Panc1 (cell line): ENCODE measurements at regions not wholly inside any gene's neighbourhood (a gene's known extent, or its start where the extent isn't known, plus 50 kb on each side); places are given as distances from the start of the nearest gene placed in this dataset.
"Not testable (repeated sequence)": the region's sequence is repeated elsewhere in the genome, so short reads cannot be mapped to it uniquely, and the experiment has no call there.

ENCODE experiments used
- ATAC-seq: fragments of 200-7000 bp; cut with Tn5 transposase; 2 replicates; pipeline ENCODE4 v1.9.1; 2020; ENCODE audit warnings: mild to moderate bottlenecking, moderate library complexity
- BruUV-seq: library from RNA; stranded (reverse); fragments of 400-500 nt; replicated peaks from 2 replicates; lab custom pipeline; 2021; lab: Mats Ljungman, UMichigan
- CTCF ChIA-PET: fragments of 300-600 bp; sonication (Branson Sonifier 250); formaldehyde crosslinking; loops from one replicate; lab custom pipeline; 2022; ENCODE audit warnings: antibody characterized with exemption; lab: Charles Lee
- POLR2A ChIA-PET: fragments of 300-600 bp; sonication (Branson Sonifier 250); formaldehyde crosslinking; loops from one replicate; lab custom pipeline; 2022; ENCODE audit warnings: antibody characterized with exemption; lab: Charles Lee
- DNase-seq: peaks from one replicate; pipeline ENCODE4 v3.0.0-alpha.2; 2010; ENCODE audit warnings: low read depth, low spot score
- H3K27ac ChIP-seq: 2 replicates; pipeline ENCODE4 v1.5.1; 2011; ENCODE audit warnings: mild to moderate bottlenecking, low read length, inconsistent platforms
- H3K27me3 ChIP-seq: fragments of 200-500 bp; sonication (Bioruptor generic); 2 replicates; pipeline ENCODE4 v1.6.0; 2014; ENCODE audit warnings: low read length, inconsistent platforms; ENCODE audit not compliant: control insufficient read depth, insufficient read depth
- H3K36me3 ChIP-seq: fragments of 200-500 bp; sonication (Bioruptor generic); 2 replicates; pipeline ENCODE4 v1.5.1; 2014; ENCODE audit warnings: inconsistent platforms, mild to moderate bottlenecking, low read length, moderate library complexity; ENCODE audit not compliant: control insufficient read depth, insufficient read depth
- H3K4me1 ChIP-seq: 2 replicates; pipeline ENCODE4 v1.5.1; 2011; ENCODE audit warnings: inconsistent platforms, mild to moderate bottlenecking, low read length, moderate library complexity; ENCODE audit not compliant: control insufficient read depth, insufficient read depth
- H3K4me3 ChIP-seq, 2 experiments: 2 replicates each; pipeline ENCODE4 v1.5.1; 2011 to 2012; ENCODE audit warnings: low read depth in 2 of 2, low read length in 2 of 2, mild to moderate bottlenecking in 2 of 2, inconsistent platforms in 1 of 2, moderate library complexity in 1 of 2
- H3K9me3 ChIP-seq: fragments of 200-500 bp; sonication (Bioruptor generic); 2 replicates; pipeline ENCODE4 v1.5.1; 2014; ENCODE audit warnings: low read depth, mild to moderate bottlenecking, inconsistent platforms, low read length, moderate library complexity; ENCODE audit not compliant: control insufficient read depth, insufficient read depth
- CTCF ChIP-seq: fragments of 450-650 bp; IDR thresholded peaks from 2 replicates; pipeline ENCODE4 v1.5.1; 2017; ENCODE audit warnings: mild to moderate bottlenecking
- POLR2AphosphoS5 ChIP-seq: IDR thresholded peaks from 2 replicates; pipeline ENCODE4 v1.6.1; 2012; ENCODE audit warnings: mild to moderate bottlenecking, low read depth, low read length, moderate library complexity
- REST ChIP-seq, 2 experiments: IDR thresholded peaks; 2 replicates each; pipeline ENCODE4 v1.6.1; 2011 to 2012; ENCODE audit warnings: low read depth in 2 of 2, control low read depth in 1 of 2, low read length in 1 of 2, mild to moderate bottlenecking in 1 of 2, moderate library complexity in 1 of 2; ENCODE audit not compliant: insufficient read depth in 1 of 2
- SIN3A ChIP-seq: IDR thresholded peaks from 2 replicates; pipeline ENCODE4 v1.6.1; 2012; ENCODE audit warnings: low read depth, mild to moderate bottlenecking, low read length, moderate library complexity, borderline replicate concordance; ENCODE audit not compliant: insufficient read depth
- TCF7L2 ChIP-seq: IDR thresholded peaks from 2 replicates; pipeline ENCODE4 v1.6.1; 2011; ENCODE audit warnings: mild to moderate bottlenecking, low read depth, low read length, inconsistent platforms
- in situ Hi-C: cut with HindIII; loops from 2 replicates; pipeline ENCODE4 v1.10.0; 2016; ENCODE audit warnings: low sequenced_read_pairs, low pct_unique_long_range_greater_than_20kb
- intact Hi-C: fragments of 100-400 bp; cut with micrococcal nuclease; formaldehyde crosslinking; loops from one replicate; pipeline ENCODE4 v1.10.0; 2022; ENCODE audit not compliant: unreplicated experiment

GRCh38 chr6:140001821-140002341, 627.4 kb upstream of the CITED2 start:
- H3K9me3 ChIP-seq = no peaks in the 10 kb centered on the region
- H3K4me3 ChIP-seq = no peak overlapping the region
- no peak for TF ChIP-seq POLR2AphosphoS5
- no peak for TF ChIP-seq CTCF
- no peak for TF ChIP-seq SIN3A
- TF ChIP-seq TCF7L2 = no peak
- TF ChIP-seq REST (IDR thresholded peaks at IDR 0.05; ENCODE audit: insufficient read depth in 1 of 2, low read depth in 2 of 2, low read length in 1 of 2) = no peak
- no TSS peak for BruUV-seq
- ChIA-PET CTCF (no interaction called here), POLR2A (no interaction called here)
- H3K4me1 ChIP-seq = no peaks in the 10 kb centered on the region
- H3K27me3 ChIP-seq = no peaks in the 10 kb centered on the region
- no peak overlapping the region for H3K27ac ChIP-seq
- H3K36me3 ChIP-seq = no peaks in the 10 kb centered on the region; the same call in 1 of the 2 replicates
- ATAC-seq (no peak), DNase-seq (no peak)
- intact Hi-C loops (no loop called here), in situ Hi-C loops (no loop called here)

GRCh38 chr6:140001005-140001404, 626.6 kb upstream of the CITED2 start:
- POLR2A ChIA-PET = no interaction called here
- no peak for ATAC-seq
- H3K4me3 ChIP-seq = no peak overlapping the region
- H3K9me3 ChIP-seq = no peaks in the 10 kb centered on the region
- in situ Hi-C loops = no loop called here
- H3K4me1 ChIP-seq = no peaks in the 10 kb centered on the region
- H3K27me3 ChIP-seq = no peaks in the 10 kb centered on the region
- CTCF ChIA-PET = no interaction called here
- H3K27ac ChIP-seq = no peak overlapping the region
- no peak for DNase-seq
- TF ChIP-seq REST (IDR thresholded peaks at IDR 0.05; ENCODE audit: insufficient read depth in 1 of 2, low read depth in 2 of 2, low read length in 1 of 2) (no peak), CTCF (no peak), SIN3A (no peak), POLR2AphosphoS5 (no peak), TCF7L2 (no peak)
- intact Hi-C loops = no loop called here
- BruUV-seq = no TSS peak
- H3K36me3 ChIP-seq = no peaks in the 10 kb centered on the region; the same call in 1 of the 2 replicates

- in situ Hi-C loops, BruUV-seq: not testable (repeated sequence)
Observed at GRCh38 chr6:139999661-140000060, 625.2 kb upstream of the CITED2 start.

GRCh38 chr6:139998478-139998877, 624.0 kb upstream of the CITED2 start:
- H3K36me3 ChIP-seq, H3K9me3 ChIP-seq, H3K27me3 ChIP-seq, in situ Hi-C loops, CTCF ChIA-PET, H3K4me1 ChIP-seq, DNase-seq, ATAC-seq, POLR2A ChIA-PET, BruUV-seq, H3K4me3 ChIP-seq, intact Hi-C loops: not testable (repeated sequence)
- peak overlapping the region; percentile 51; the same call in 1 of the 2 replicates for H3K27ac ChIP-seq

More at GRCh38 chr6:139999661-140000060, 625.2 kb upstream of the CITED2 start:
- H3K4me1 ChIP-seq, H3K4me3 ChIP-seq, ATAC-seq, POLR2A ChIA-PET, H3K36me3 ChIP-seq, H3K27me3 ChIP-seq, DNase-seq, intact Hi-C loops, H3K27ac ChIP-seq, H3K9me3 ChIP-seq, CTCF ChIA-PET: not testable (repeated sequence)
